ENCODE measurements at regions not wholly inside any gene's neighbourhood (a gene's known extent, or its start where the extent isn't known, plus 50 kb on each side); places are given as distances from the start of the nearest gene placed in this dataset.

- TF ChIP-seq TCF12 (IDR thresholded peaks at IDR 0.05; ENCODE audit: low read depth, low read length) (no peak), SUZ12 (IDR thresholded peaks at IDR 0.05; ENCODE audit: low read length) (no peak), USF2 (IDR thresholded peaks at IDR 0.05; ENCODE audit: low read length) (no peak), SAP30 (IDR thresholded peaks at IDR 0.05; ENCODE audit: insufficient read depth, insufficient replicate concordance, low read length) (no peak), FOSL1 (IDR thresholded peaks at IDR 0.05; ENCODE audit: insufficient read depth, low read depth, low read length) (no peak), CTBP2 (IDR thresholded peaks at IDR 0.05; ENCODE audit: borderline replicate concordance, insufficient read depth, insufficient read length, low read length) (no peak)
Observed at GRCh38 chr17:77894126-77894956, 64.2 kb upstream of the TNRC6C start (continued).
